IMR-90 (cell line): ENCODE measurements at regions not wholly inside any gene's neighbourhood (a gene's known extent, or its start where the extent isn't known, plus 50 kb on each side); places are given as distances from the start of the nearest gene placed in this dataset.

Experiments used
- ATAC-seq: fragments of 200-7000 bp; cut with Tn5 transposase; 2 replicates; pipeline ENCODE4 v1.9.1; 2020; ENCODE audit warnings: low read depth, mild to moderate bottlenecking, moderate library complexity
- BruUV-seq: library from RNA; stranded (reverse); fragments of 400-500 nt; replicated peaks from 2 replicates; lab custom pipeline; 2021; lab: Mats Ljungman, UMichigan
- CTCF ChIA-PET: fragments of 300-600 bp; formaldehyde crosslinking; extraction: SDS; loops from one replicate; lab custom pipeline; 2021; ENCODE audit warnings: antibody characterized with exemption; lab: Yijun Ruan, JAX
- POLR2A ChIA-PET: fragments of 300-600 bp; sonication (Branson Sonifier 250); formaldehyde crosslinking; loops from one replicate; lab custom pipeline; 2022; ENCODE audit warnings: antibody characterized with exemption; ENCODE audit not compliant: unreplicated experiment; lab: Charles Lee
- DNase-seq: peaks from one replicate; pipeline ENCODE4 v3.0.0; 2013
- H2AFZ ChIP-seq: replicated peaks from 2 replicates; pipeline ENCODE3; 2013; ENCODE audit warnings: low read length, mild to moderate bottlenecking; ENCODE audit not compliant: poor library complexity
- H2AK5ac ChIP-seq: 2 replicates; pipeline ENCODE4 v1.6.1; 2013; ENCODE audit warnings: low read depth, low read length, inconsistent platforms
- H2AK9ac ChIP-seq: replicated peaks from 2 replicates; pipeline ENCODE3; 2013; ENCODE audit warnings: mild to moderate bottlenecking, low read depth, low read length, moderate library complexity; ENCODE audit not compliant: poor library complexity
- H2BK120ac ChIP-seq: 2 replicates; pipeline ENCODE4 v1.6.1; 2013; ENCODE audit warnings: low read depth, low read length, inconsistent platforms
- H2BK15ac ChIP-seq: 3 replicates; pipeline ENCODE4 v1.6.1; 2013; ENCODE audit warnings: low read depth, low read length, inconsistent platforms
- H2BK20ac ChIP-seq: 2 replicates; pipeline ENCODE4 v1.6.1; 2013; ENCODE audit warnings: low read depth, mild to moderate bottlenecking, inconsistent platforms, low read length, moderate library complexity
- H2BK5ac ChIP-seq: 2 replicates; pipeline ENCODE4 v1.6.1; 2013; ENCODE audit warnings: mild to moderate bottlenecking, low read depth, low read length, inconsistent platforms; ENCODE audit not compliant: poor library complexity, severe bottlenecking
- H3K14ac ChIP-seq: replicated peaks from 2 replicates; pipeline ENCODE4 v1.6.1; 2013; ENCODE audit warnings: low read depth, low read length, inconsistent platforms
- H3K18ac ChIP-seq: 2 replicates; pipeline ENCODE4 v1.6.1; 2013; ENCODE audit warnings: low read depth, low read length, control low read depth
- H3K23ac ChIP-seq: 2 replicates; pipeline ENCODE4 v1.6.1; 2013; ENCODE audit warnings: low read depth, low read length, inconsistent platforms
- H3K27ac ChIP-seq: 2 replicates; pipeline ENCODE4 v1.5.1; 2013; ENCODE audit warnings: mild to moderate bottlenecking, control low read depth, low read length; ENCODE audit not compliant: insufficient read depth
- H3K27me3 ChIP-seq: 2 replicates; pipeline ENCODE4 v1.6.1; 2013; ENCODE audit warnings: low read length; ENCODE audit not compliant: control insufficient read depth, insufficient read depth
- H3K36me3 ChIP-seq: 2 replicates; pipeline ENCODE4 v1.6.1; 2013; ENCODE audit warnings: low read length, mixed read lengths; ENCODE audit not compliant: control insufficient read depth, insufficient read depth
- H3K4ac ChIP-seq: 2 replicates; pipeline ENCODE4 v1.6.1; 2013; ENCODE audit warnings: low read depth, low read length, inconsistent platforms
- H3K4me1 ChIP-seq: 2 replicates; pipeline ENCODE4 v1.6.1; 2013; ENCODE audit warnings: low read length, mixed read lengths; ENCODE audit not compliant: control insufficient read depth, insufficient read depth
- H3K4me2 ChIP-seq: 2 replicates; pipeline ENCODE4 v1.6.1; 2013; ENCODE audit warnings: low read depth, mild to moderate bottlenecking, control low read depth, low read length, moderate library complexity
- H3K4me3 ChIP-seq: 2 replicates; pipeline ENCODE4 v1.5.1; 2013; ENCODE audit warnings: low read depth, mild to moderate bottlenecking, control low read depth, low read length, moderate library complexity; ENCODE audit not compliant: insufficient read depth
- H3K56ac ChIP-seq: 2 replicates; pipeline ENCODE4 v1.6.1; 2013; ENCODE audit warnings: low read length, inconsistent platforms; ENCODE audit not compliant: insufficient read depth; ENCODE audit errors: extremely low read depth
- H3K79me1 ChIP-seq, 2 experiments: 2 replicates each; pipeline ENCODE4 v1.6.1; 2013; ENCODE audit warnings: low read length in 2 of 2, inconsistent platforms in 1 of 2, low read depth in 1 of 2
- H3K9ac ChIP-seq: 2 replicates; pipeline ENCODE4 v1.6.1; 2013; ENCODE audit warnings: low read depth, low read length, control low read depth
- H3K9me1 ChIP-seq: 2 replicates; pipeline ENCODE4 v1.6.1; 2013; ENCODE audit warnings: low read length, inconsistent platforms; ENCODE audit not compliant: insufficient read depth
- H3K9me3 ChIP-seq: 2 replicates; pipeline ENCODE4 v1.6.1; 2013; ENCODE audit warnings: low read length; ENCODE audit not compliant: control insufficient read depth, insufficient read depth
- H4K20me1 ChIP-seq: 2 replicates; pipeline ENCODE4 v1.6.1; 2013; ENCODE audit warnings: low read length, inconsistent platforms; ENCODE audit not compliant: insufficient read depth
- H4K5ac ChIP-seq: 2 replicates; pipeline ENCODE4 v1.6.1; 2013; ENCODE audit warnings: mild to moderate bottlenecking, low read depth, low read length, control low read depth
- H4K8ac ChIP-seq, 2 experiments: 2 replicates each; pipeline ENCODE4 v1.6.1; 2013; ENCODE audit warnings: low read depth in 2 of 2, low read length in 2 of 2, control low read depth in 1 of 2, inconsistent platforms in 1 of 2
- H4K91ac ChIP-seq: 2 replicates; pipeline ENCODE4 v1.6.1; 2013; ENCODE audit warnings: low read depth, low read length, inconsistent platforms; ENCODE audit not compliant: insufficient read depth
- BHLHE40 ChIP-seq: fragments of 150-350 bp; IDR thresholded peaks from 2 replicates; pipeline ENCODE4 v1.6.1; 2016; ENCODE audit warnings: mild to moderate bottlenecking, low read depth, low read length
- CEBPB ChIP-seq: IDR thresholded peaks from 2 replicates; pipeline ENCODE4 v1.6.1; 2012; ENCODE audit warnings: low read depth, low read length, improper control_type of control experiment
- CHD1 ChIP-seq: IDR thresholded peaks from 2 replicates; pipeline ENCODE4 v1.6.1; 2012; ENCODE audit warnings: low read depth, low read length, improper control_type of control experiment
- FOS ChIP-seq: fragments of 150-350 bp; IDR thresholded peaks from 2 replicates; pipeline ENCODE4 v1.6.1; 2016; ENCODE audit warnings: low read depth, low read length
- MAFK ChIP-seq: IDR thresholded peaks from 2 replicates; pipeline ENCODE4 v1.6.1; 2012; ENCODE audit warnings: low read depth, low read length, improper control_type of control experiment
- MXI1 ChIP-seq: IDR thresholded peaks from 2 replicates; pipeline ENCODE4 v1.6.1; 2012; ENCODE audit warnings: low read depth, mild to moderate bottlenecking, low read length, moderate library complexity, borderline replicate concordance
- NFE2L2 ChIP-seq: fragments of 150-350 bp; IDR thresholded peaks from 2 replicates; pipeline ENCODE4 v1.6.1; 2016; ENCODE audit warnings: low read depth, mild to moderate bottlenecking, low read length
- POLR2A ChIP-seq: IDR thresholded peaks from 2 replicates; pipeline ENCODE4 v1.6.1; 2012; ENCODE audit warnings: mild to moderate bottlenecking, low read depth, low read length
- RAD21 ChIP-seq: IDR thresholded peaks from 2 replicates; pipeline ENCODE4 v1.6.1; 2012; ENCODE audit warnings: low read length, improper control_type of control experiment
- RCOR1 ChIP-seq: IDR thresholded peaks from 2 replicates; pipeline ENCODE4 v1.6.1; 2012; ENCODE audit warnings: mild to moderate bottlenecking, low read length, improper control_type of control experiment; ENCODE audit not compliant: insufficient replicate concordance
- RFX5 ChIP-seq: IDR thresholded peaks from 2 replicates; pipeline ENCODE4 v1.8.0; 2012; ENCODE audit warnings: low read depth, mild to moderate bottlenecking, low read length, moderate library complexity
- USF2 ChIP-seq: fragments of 150-350 bp; IDR thresholded peaks from 2 replicates; pipeline ENCODE4 v1.6.1; 2017; ENCODE audit warnings: mild to moderate bottlenecking, antibody characterized with exemption, low read length, low read depth
- WGBS, 2 experiments: methylation state at CpG; one replicate each; pipeline versions ENCODE4 v1.1.5 to v1.1.7; 2013; ENCODE audit warnings: missing lambda C conversion rate in 2 of 2; ENCODE audit not compliant: insufficient read length in 1 of 2; ENCODE audit errors: extremely low coverage in 2 of 2; 5-methylcytosine and 5-hydroxymethylcytosine counted together
- dilution Hi-C: fragments of 300-500 bp; cut with HindIII; formaldehyde crosslinking; loops from one replicate; pipeline ENCODE4 v1.14.3; 2018; ENCODE audit warnings: low sequenced_read_pairs; ENCODE audit not compliant: unreplicated experiment
- in situ Hi-C: fragments of 300-500 bp; cut with MboI; formaldehyde crosslinking; loops from 3 replicates; pipeline ENCODE4 v1.14.3; 2019; ENCODE audit warnings: low sequenced_read_pairs, inconsistent platforms, mixed read lengths
- intact Hi-C: fragments of 100-400 bp; cut with micrococcal nuclease; formaldehyde crosslinking; loops from 2 replicates; pipeline ENCODE4 v1.10.0; 2022
- TF ChIP-seq, protein P1 (sequence below): conservative IDR thresholded peaks from 2 replicates; pipeline ENCODE4 v1.5.1; 2012; ENCODE audit warnings: mild to moderate bottlenecking, low read depth, low read length, improper control_type of control experiment

GRCh38 chr1:55916481-55916880, 662.9 kb downstream of the PLPP3 start:
- H3K9me3 ChIP-seq, result peaks cover 3% of the 10 kb centered on the region; the same call in 1 of the 2 replicates
- H4K91ac ChIP-seq, result no peak overlapping the region
- no peaks in the 10 kb centered on the region for H3K9me1 ChIP-seq
- H3K36me3 ChIP-seq, result no peaks in the 10 kb centered on the region
- H3K23ac ChIP-seq, result no peak overlapping the region
- H3K27ac ChIP-seq, result no peak overlapping the region
- in situ Hi-C loops, result no loop called here
- H2AK5ac ChIP-seq, result no peak overlapping the region
- no peaks in the 10 kb centered on the region for H3K79me1 ChIP-seq
- no peak overlapping the region for H2BK15ac ChIP-seq
- H3K18ac ChIP-seq, result no peak overlapping the region
- TF ChIP-seq RCOR1 (no peak), USF2 (no peak), FOS (peak; percentile 47; the same call in 1 of the 2 replicates), RAD21 (no peak), BHLHE40 (peak; percentile 82), POLR2A (no peak), NFE2L2 (no peak), MAFK (no peak), CHD1 (no peak), MXI1 (no peak), CEBPB (peak; percentile 83), RFX5 (no peak)
- TF ChIP-seq, protein P1, sequence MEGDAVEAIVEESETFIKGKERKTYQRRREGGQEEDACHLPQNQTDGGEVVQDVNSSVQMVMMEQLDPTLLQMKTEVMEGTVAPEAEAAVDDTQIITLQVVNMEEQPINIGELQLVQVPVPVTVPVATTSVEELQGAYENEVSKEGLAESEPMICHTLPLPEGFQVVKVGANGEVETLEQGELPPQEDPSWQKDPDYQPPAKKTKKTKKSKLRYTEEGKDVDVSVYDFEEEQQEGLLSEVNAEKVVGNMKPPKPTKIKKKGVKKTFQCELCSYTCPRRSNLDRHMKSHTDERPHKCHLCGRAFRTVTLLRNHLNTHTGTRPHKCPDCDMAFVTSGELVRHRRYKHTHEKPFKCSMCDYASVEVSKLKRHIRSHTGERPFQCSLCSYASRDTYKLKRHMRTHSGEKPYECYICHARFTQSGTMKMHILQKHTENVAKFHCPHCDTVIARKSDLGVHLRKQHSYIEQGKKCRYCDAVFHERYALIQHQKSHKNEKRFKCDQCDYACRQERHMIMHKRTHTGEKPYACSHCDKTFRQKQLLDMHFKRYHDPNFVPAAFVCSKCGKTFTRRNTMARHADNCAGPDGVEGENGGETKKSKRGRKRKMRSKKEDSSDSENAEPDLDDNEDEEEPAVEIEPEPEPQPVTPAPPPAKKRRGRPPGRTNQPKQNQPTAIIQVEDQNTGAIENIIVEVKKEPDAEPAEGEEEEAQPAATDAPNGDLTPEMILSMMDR, result no peak
- DNase-seq (peak; percentile 74), ATAC-seq (peak; percentile 92)
- ChIA-PET POLR2A (no interaction called here), CTCF (no interaction called here)
- H3K4ac ChIP-seq, result no peak overlapping the region
- H3K4me1 ChIP-seq, result no peaks in the 10 kb centered on the region
- dilution Hi-C loops, result no loop called here
- no peak overlapping the region for H3K56ac ChIP-seq
- no peak overlapping the region for H2AK9ac ChIP-seq
- no peak overlapping the region for H2BK20ac ChIP-seq
- no peak overlapping the region for H3K9ac ChIP-seq
- H3K27me3 ChIP-seq, result no peaks in the 10 kb centered on the region
- WGBS, 2 experiments, result no CpG with 5 or more reads among the region's 2 CpGs
- H2BK5ac ChIP-seq, result no peak overlapping the region
- no peaks in the 10 kb centered on the region for H4K20me1 ChIP-seq
- no peak overlapping the region for H3K14ac ChIP-seq
- H2BK120ac ChIP-seq, result no peak overlapping the region
- H4K5ac ChIP-seq, result no peak overlapping the region
- no peak overlapping the region for H2AFZ ChIP-seq
- no peak overlapping the region for H4K8ac ChIP-seq
- no peak overlapping the region for H3K4me2 ChIP-seq
- H3K4me3 ChIP-seq, result no peak overlapping the region
- intact Hi-C loops, result no loop called here
- no TSS peak for BruUV-seq
